ENCODE measurements at regions not wholly inside any gene's neighbourhood (a gene's known extent, or its start where the extent isn't known, plus 50 kb on each side); places are given as distances from the start of the nearest gene placed in this dataset.

- TF ChIP-seq EZH2phosphoT487 (IDR thresholded peaks at IDR 0.05; ENCODE audit: insufficient read depth, low read depth) (no peak), EZH2 (IDR thresholded peaks at IDR 0.05; ENCODE audit: insufficient read depth, poor library complexity, severe bottlenecking) (no peak)
These were observed 847.8 kb downstream of the QKI start for GRCh38 chr6:164262348-164262747.
